Activated gamma-delta T cell treated with Interleukin-2 at 50 U/mL for 16 hours (primary cell): ENCODE measurements at regions not wholly inside any gene's neighbourhood (a gene's known extent, or its start where the extent isn't known, plus 50 kb on each side); places are given as distances from the start of the nearest gene placed in this dataset.
"Not testable (repeated sequence)": the region's sequence is repeated elsewhere in the genome, so short reads cannot be mapped to it uniquely, and the experiment has no call there.

Experiments used
- DNase-seq: peaks from one replicate; pipeline ENCODE4 v3.0.0-alpha.2; 2020

DNA sequence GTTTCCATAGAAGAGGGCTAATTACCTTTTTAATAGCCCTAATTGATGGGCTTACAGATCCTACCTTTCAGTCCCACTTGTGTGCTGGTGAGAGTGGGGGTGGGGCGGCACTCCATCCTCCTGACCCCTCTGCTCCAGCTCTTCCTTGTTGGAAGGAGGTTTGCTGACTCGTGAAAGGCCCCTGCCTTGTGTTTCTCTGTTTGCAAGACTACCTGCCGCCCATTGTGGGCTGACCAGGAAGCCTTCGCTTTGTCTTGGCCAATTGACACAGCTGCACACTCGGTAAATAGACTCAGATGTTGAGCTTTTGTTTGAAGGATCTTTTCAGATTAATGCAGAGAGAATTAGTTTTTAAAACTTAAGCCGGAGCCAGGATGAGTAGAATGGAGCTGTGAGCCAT, 197.3 kb upstream of the HES1 start:
- no peak for DNase-seq

DNA sequence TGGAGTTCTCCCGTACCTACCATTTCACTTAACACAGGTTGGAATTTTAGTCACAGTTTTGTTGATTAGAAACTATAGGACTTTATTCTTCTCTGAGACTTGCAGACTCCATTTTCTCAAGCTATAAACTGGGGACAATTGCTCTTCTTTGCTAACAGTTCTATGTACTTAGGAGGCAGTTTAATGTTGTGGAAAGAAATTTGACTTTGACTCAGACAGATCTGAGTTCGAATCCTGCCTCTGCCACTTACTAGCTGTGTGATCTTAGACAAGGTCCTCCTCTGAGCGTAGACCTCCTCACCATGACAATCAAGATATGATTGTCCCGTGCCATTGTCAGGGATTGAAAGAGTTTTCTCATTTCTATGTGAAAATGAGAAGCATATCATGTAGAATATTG, 196.4 kb upstream of the HES1 start:
- no peak for DNase-seq

GRCh38 chr3:193940526-193940925, 195.4 kb upstream of the HES1 start:
- DNase-seq = no peak

GRCh38 chr3:193941486-193941885, 194.5 kb upstream of the HES1 start:
- DNase-seq = no peak

GRCh38 chr3:193942516-193943055, 193.4 kb upstream of the HES1 start:
- no peak for DNase-seq

GRCh38 chr3:193943200-193943599, 192.7 kb upstream of the HES1 start:
- no peak for DNase-seq

DNA sequence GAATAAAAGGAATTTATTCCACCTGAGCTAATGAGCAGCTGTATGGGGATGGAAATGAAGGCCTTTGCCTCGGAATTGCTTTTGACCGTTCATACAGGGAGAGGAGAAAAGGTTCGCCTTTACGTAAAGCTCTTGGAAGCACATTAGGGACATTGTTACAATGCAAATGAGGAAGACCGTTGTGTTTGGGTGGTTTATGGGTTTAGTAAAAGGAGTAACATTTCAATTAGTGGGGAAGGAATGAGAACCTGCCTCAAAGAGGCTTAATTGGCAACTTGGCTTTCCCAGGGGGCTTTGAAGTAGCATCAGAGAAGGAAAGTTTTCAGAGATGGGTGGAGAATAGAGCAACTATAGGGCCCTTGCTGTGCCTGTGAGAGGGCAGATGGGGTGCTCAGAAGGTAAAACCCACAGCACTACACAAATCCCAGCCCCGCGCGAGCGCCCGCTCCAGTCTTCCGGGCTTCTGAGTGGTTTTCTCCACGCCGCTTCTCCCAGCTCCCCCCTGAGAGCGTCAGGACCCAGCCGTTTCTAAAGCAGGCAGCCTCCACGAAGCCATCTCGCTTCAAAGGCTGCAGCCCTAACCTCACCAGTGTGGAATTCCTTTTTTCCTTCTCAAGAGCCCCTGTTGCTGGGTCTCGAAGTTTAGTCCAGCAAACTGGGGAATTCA, 192.0 kb upstream of the HES1 start:
- no peak for DNase-seq

GRCh38 chr3:193944518-193944884, 191.4 kb upstream of the HES1 start:
- DNase-seq = no peak

DNA sequence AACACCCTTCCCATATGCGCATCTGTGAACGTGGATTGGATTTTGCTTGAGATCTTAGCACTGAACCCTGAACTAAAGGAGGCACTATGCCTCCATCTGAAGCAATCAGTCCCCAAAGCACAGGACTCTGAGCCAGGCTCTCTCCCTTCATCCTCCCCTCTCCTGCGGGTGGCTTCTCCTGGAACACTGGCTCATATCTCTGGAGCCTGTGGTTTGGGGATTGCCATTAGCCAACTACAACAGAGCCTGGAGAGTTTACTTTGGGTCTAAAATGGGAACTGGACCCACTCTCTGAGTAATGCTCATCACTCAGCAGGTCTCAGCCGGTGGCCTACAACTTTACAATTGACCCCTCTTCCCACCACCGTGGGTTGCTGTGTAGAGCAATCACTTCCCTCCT, 190.8 kb upstream of the HES1 start:
- DNase-seq = no peak

GRCh38 chr3:193946945-193947344, 189.0 kb upstream of the HES1 start:
- no peak for DNase-seq

DNA sequence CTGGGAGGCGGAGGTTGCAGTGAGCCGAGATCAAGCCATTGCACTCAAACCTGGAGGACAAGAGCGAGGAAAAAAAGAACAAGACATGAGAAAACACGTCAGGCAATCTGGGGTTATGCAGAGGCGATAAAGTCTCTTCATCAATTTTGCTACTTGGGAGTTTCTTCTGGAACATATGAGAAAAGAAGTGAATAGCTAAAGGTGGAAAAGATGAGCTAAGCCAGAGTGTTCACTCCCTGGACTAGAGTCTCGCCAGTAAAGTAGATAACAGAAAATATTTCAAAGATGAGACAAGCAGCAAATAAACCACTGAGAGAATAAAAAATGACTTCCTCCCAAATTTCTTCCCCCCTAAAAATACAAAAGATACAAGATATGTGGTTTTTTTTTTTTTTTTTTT, 188.4 kb upstream of the HES1 start:
- DNase-seq = no peak

DNA sequence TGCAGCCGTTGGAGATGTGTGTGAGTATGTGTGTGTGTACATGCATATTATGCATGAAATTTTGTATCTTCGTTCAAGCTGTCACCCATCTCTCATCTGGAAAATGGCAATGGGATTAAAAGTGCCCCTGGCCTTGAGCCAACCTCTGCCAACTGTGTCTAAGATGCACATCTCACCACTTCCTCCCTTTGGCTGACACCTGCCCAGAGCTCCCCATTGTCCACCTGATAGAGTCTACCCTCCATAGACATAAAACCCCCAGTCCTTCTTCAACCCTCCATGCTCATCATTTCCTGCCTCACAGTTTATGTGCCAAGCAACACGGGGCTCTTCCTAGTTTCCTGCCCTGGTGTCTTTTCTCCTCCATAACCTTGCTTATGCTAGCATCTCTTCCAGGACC, 187.5 kb upstream of the HES1 start:
- DNase-seq = no peak

GRCh38 chr3:193951859-193952258, 184.1 kb upstream of the HES1 start:
- DNase-seq = no peak

DNA sequence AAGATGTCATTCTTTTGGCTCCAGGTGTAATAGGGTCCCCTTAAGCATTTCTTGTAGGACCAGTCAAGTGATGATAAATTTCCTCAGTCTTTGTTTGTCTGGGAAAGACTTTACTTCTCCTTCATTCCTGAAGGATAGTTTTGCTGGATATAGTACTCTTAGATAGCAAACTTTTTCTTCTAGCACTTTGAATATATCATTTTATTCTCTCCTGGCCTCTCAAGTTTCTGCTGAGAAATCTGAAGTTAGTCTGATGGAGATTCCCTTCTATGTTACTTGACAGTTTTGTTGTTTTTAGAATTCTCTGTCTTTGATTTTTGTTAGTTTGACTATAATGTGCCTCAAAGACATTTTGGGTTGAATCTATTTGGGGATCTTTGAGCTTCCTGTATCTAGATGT, 181.2 kb upstream of the HES1 start:
- DNase-seq = no peak

DNA sequence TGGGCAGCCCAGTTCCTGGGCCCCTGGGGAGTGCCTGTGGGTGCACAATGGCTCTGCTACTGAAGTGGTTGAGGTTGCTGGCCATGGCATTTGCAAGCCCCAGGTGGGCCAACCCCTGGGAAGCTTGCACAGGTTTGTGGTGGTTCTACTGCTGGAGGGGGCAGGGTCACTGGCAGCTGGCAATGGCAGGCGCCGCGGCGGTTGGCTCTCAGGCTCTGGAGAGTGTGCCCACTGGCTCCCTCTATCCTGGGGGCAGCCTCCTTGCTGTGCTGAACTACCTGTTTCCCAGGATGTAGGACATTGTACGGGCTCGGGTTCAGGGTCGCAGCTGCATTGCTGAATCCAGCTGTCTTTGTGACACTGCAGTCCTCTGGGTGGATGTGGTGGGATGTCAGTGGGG, 180.2 kb upstream of the HES1 start:
- DNase-seq = no peak

DNA sequence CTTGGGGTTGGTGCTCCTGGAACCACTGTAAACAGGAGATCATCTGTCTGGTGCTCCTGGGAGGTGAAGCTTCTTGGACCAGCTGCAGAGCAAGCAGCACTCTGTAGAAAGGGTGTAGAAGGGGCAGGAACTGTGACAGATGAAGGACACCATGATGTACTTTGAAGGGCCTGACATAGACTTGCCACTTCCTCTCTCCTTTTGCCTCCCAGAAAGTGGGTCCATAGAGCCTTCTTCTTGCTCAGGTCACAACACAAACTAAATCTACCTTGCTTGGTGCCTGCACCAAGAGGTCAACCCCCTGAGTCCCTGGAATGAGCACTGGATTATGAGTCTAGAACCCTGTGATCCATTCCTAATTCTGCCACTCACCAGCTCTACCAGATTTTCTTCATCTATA, 176.1 kb upstream of the HES1 start:
- no peak for DNase-seq

DNA sequence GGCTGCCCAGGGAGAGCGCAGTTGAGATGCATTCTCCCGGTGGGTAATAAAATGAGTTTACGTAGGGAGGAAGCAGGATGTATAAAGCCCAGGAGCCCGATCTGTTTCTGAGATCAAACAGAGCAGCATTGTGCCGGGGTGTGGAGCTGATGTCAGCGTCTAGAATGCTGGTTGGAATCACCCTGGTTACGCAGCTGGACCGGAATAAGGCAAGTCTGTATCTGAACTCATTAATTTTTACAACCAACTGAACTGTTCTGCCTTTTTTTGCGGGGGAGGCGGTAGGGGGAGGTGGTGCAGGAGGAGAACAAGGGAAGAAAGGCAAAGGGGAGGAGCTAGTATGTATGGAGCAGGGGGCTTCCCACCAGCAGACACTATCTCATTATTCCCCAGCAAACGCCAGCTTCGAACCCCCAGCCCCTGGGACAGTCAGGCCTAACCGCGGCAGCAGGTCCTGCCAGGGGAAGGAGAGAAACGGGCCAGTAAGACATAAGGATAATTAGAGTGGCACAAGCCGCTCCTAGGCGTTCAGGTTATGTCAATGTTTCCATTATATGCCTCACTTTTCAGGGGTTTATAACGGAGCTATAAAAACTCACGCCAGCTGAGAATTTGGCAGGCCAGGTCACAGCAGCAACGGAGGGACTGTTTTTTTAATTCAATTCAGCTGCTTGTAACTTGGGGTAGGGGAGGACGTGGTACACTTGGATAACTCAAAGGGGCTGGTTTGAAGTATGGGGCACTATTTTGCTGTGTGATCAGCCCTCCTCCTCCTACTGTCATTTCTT, 175.3 kb upstream of the HES1 start:
- no peak for DNase-seq

DNA sequence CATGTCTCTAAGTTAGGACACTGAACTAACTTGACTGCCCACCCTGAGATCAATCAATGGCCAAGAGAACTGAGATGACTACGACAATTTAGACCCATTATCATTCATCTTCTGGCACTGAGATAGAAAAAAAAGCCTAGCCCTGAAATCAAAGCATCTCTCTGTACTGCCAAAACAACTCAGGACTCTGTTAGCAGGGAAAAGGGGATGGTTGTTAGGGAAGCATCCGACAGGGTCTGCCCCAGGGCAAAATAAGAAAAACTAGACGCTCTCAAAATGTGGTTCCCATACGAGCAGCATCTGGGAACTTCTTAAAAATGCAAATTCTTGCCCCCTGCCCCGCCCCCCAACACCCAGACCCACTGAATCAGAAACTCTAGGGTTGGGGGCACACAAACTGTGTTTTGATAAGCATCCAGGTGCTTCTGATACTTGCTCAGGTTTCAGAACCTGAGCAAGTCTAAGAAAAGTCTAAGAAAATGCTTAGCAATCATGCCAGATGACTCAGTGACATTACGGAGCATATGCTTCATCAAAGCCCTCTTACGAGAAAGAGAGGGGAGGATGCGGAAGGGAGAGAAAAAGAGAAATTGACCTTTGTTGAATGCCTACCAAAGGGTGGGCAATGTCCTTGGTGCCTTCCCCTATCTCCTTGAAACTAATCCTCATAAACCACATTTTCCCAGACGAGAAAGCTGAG, 172.8 kb upstream of the HES1 start:
- no peak for DNase-seq

- no peak for DNase-seq
These were observed 172.0 kb upstream of the HES1 start for GRCh38 chr3:193963808-193964516.

GRCh38 chr3:193964517-193964880, 171.4 kb upstream of the HES1 start:
- no peak for DNase-seq

- no peak for DNase-seq
These were observed 167.5 kb upstream of the HES1 start for GRCh38 chr3:193968380-193968974.

- not testable (repeated sequence) for DNase-seq
These were observed 165.7 kb upstream of the HES1 start for GRCh38 chr3:193970131-193970772.
